ENCODE measurements at regions not wholly inside any gene's neighbourhood (a gene's known extent, or its start where the extent isn't known, plus 50 kb on each side); places are given as distances from the start of the nearest gene placed in this dataset.

GRCh38 chr3:115571413-115571812 is 51.9 kb upstream of the GAP43 start:
- TF ChIP-seq CTCF (IDR thresholded peaks at IDR 0.05): no peak
- H3K4me1 ChIP-seq (ENCODE audit: low read depth): no peaks in the 10 kb centered on the region
- ATAC-seq (no peak), DNase-seq (no peak)
- H3K36me3 ChIP-seq (ENCODE audit: low read depth): no peaks in the 10 kb centered on the region
- H3K9me3 ChIP-seq: no peaks in the 10 kb centered on the region
- H3K4me3 ChIP-seq: no peak overlapping the region
- intact Hi-C loops (cut with DNase I, micrococcal nuclease): no loop called here

Measured in mucosa of descending colon (tissue), 3 donors.